GM19023 (cell line): ENCODE measurements at regions not wholly inside any gene's neighbourhood (a gene's known extent, or its start where the extent isn't known, plus 50 kb on each side); places are given as distances from the start of the nearest gene placed in this dataset.

Experiments
- ATAC-seq: cut with Tn5 transposase; IDR thresholded peaks from one replicate; pipeline ENCODE4 v1.9.1; 2021; ENCODE audit warnings: mild to moderate bottlenecking, moderate library complexity; ENCODE audit not compliant: unreplicated experiment

DNA sequence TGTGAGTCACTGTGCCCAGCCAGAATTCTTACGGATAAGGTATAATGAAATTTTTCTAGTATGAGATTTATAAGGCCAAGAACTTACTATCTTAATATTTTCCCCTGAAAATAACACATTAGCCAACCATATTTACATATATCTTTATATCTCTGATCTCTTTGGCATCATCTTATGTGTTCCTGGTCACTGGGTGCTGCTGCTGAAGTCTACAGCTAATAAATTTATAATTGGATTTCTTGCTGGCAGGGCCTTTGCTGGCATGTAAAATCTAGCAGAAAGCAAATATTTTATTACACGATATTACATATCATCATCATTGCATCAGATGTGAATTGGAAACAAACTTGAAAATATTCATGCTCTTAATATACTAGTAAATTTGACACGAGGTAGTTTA is 590.7 kb downstream of the ANXA1 start:
- no peak for ATAC-seq

DNA sequence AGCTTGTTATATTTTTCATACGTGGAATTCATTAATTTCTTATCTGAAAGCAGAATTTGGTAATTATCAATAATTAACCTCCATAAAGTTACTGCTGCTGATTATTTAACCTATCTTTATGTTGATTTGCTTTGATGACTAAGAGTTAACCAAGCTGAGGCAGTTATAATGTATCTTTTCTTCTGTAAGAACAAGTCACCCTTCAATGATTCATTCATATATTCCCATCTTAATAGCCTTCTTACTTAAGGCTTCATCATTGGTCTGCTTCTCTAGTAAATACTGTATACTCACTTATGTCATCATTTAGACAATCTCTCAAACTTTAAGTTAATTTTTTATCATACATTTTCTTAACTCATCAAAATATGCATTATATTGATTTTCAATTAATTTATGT is 592.2 kb downstream of the ANXA1 start:
- ATAC-seq, result no peak

DNA sequence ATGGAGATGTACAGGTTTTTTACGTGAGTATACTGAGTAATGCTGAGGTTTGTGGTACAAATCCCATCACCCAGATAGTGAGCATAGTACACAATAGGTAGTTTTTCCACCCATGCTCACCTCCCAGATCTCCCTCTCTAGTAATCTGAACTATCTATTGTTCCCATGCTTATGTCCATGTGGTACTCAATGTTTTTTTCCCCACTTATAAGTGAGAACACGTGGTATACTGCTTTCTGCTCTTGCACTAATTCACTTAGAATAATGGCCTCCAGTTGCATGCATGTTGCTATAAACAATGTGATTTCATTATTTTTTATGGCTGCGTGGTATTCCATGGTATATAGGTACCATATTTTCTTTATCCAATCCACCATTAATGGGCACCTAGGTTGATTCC is 593.9 kb downstream of the ANXA1 start:
- no peak for ATAC-seq

DNA sequence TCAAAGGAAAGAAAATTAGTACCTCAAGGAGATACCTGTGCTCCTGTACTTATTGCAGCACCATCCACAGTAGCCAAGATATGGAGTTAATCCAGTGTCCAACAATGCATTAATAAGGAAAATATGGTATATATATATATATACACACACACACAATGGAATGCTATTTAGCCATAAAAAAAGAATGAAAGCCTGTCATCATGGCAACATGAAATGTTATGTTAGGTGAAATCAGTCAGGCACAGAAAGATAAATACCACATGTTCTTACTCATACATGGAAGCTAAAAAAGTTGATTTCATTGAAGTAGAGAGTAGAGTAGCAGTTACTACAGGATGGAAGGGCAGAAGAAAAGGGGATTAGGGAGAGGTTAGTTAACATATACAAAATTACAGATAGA is 601.5 kb downstream of the ANXA1 start:
- ATAC-seq, result no peak

DNA sequence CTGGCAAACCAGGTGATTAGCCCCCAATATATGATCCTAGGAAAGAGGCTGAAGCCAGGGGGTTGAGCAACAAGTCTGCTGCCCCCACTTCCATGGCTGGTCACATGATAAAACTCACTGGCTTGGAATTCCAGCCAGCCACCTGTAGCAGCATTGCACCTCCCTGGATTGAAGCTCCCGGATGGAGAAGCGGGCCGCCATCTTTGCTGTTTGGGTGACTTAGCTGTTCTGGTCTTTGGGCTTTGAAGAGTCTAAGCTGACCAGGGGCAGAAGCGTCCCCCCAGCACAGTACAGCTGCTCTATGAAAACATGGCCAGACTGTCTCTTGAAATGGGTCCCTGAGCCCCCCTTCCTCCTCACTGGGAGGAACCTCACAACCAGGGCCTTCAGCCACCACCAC is 610.2 kb downstream of the ANXA1 start:
- no peak for ATAC-seq

DNA sequence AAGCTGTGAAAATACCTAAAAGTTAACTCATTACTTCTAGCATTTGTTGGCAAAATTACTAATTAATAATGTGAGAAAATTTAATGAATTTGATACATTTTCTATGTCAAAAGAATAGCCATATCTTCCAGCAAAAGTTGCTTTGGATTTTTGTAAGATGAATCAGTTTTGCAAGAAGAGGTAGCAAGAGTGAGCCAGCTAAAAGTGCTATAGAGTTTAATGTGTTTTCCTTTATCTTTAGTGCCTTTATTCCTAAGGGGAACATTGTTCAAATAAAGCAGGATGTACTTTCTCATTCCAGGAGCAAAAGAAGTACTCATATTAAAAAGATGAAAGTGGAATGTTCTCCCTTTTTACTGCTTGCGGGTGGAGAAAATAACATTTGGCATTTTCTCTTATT is 622.2 kb downstream of the ANXA1 start:
- no peak for ATAC-seq

DNA sequence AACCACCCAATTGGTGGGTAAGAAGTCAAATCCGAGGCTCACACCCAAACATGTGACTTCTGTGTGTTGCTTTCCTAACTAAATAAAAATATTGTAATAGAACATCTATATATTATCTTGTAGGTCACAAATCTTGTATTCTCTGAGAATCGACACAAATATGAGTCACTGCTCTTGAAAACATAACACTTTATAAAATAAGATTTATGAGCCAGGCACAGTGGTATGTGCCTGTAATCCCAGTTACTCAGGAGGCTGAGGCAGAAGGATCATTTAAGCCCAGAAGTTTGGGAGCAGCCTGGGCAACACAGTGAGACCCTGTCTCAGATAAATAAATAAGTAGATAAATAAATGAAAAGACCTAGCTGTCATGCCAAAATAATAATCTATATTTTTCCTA is 624.1 kb downstream of the ANXA1 start:
- no peak for ATAC-seq

DNA sequence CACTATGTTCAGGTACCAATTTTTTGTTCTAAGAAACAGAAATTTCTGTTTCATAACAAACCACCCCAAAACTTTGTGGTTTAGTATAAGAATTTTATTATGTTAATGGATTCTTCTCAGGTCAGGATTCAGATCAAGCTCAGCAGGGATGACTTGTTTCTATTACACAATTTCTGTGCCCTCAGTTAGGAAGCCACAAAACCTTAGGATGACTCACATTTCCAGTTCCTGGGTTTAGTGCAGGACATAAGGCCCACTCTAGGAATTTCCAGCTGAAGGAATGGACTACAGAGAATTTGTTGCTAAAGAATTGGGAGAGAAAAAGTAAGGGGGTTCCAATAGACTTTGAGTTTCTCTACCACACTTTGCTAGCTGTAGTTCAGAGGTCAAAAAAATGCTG is 629.3 kb downstream of the ANXA1 start:
- no peak for ATAC-seq

DNA sequence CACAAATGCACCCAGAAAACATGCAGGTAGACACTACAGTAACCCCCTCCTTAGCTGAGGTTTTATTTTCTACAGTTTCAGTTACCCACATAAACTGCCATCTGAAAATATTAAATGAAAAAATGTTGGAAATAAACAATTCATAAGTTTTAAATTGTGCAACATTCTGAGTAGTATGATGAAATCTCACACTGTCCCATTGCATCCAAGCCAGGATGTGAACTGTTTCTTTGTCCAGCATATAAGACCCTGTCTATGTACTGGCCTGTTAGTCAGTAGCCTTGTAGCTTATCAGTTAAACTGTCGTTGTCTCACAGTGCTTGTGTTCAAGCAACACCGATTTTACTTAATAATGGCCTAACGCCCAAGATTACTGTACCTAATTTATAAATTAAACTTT is 630.5 kb downstream of the ANXA1 start:
- no peak for ATAC-seq

DNA sequence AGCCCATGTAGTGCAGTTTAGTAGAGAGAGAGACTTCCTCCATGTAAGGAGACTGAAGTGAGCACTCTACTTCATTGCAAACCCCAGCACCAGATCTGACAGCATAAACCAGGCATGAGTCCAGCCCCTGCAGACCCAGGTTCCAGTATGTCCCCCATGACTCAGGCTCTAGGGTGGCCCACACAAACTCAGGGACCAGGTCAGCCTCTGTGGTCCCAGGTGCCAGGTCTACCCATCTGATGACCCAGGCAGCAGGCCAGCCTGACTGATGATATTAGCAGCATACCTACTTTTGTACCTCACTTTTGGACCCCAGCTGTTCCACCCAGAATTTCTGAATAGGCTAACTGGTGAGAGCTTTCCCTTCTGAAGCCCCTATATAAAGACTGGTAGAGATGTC is 647.8 kb downstream of the ANXA1 start:
- ATAC-seq, result no peak

DNA sequence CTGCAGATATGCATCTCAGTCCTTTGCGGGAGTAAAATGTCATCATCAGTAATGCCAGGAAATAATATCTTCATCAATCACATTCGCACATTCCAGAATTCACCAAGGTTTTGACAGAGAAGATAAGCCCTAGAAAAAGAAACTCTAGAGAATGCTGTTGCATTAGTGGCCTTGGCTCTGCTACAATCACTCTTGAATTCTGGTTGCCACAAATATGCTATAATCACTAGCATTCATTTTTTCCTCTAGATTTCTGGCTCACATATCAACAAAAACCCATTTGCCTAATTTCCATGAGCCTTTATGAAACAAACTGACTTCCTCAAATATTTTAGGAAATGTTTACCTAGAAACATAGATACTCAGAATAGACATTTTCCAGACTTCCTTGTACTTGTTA is 653.4 kb downstream of the ANXA1 start:
- ATAC-seq, result no peak

DNA sequence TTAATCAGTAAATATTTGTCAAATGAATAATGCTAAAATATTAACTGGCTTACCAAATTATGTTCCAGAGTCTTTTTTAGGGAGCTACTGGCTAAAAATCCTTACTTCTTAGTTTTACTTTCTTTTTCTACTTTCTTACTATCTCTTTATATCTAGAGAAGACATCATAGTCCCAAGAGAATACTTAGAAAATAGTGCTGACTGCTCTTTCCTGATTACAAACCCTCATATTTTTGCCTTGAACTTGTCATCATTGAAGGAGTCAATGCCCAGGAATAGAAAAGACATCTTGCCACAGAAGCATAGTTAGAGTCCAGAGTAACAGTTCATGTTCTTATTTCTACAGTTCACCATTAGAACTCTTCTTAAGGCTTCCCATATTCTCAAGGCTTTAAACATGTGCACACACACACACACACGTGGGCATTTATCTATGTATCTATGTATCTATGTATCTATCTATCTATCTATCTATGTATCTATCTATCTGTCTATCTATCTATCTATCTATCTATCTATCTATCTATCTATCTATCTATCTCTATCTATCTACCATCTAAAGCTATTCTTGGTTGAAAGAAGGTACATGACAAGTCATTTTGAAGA is 654.3 kb downstream of the ANXA1 start:
- ATAC-seq, result no peak

DNA sequence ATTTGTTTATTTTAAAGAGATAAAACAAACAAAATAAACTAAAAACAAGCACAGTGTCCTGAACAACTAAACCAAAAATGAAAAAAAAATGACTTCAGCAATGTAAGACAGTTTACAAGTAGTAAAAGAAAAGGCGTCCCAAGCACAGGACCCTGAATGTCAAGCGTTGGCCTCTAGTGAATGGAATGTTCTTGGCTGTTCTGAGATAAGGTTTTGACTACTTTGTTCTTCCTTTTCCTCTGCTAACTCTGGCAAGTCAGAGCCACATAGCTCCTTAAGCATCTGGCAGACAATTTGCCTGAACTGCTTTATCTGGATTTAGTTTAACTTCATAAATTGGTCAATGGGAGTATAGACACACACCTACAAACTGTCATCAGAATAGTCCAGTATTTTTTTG is 655.2 kb downstream of the ANXA1 start:
- ATAC-seq, result no peak

DNA sequence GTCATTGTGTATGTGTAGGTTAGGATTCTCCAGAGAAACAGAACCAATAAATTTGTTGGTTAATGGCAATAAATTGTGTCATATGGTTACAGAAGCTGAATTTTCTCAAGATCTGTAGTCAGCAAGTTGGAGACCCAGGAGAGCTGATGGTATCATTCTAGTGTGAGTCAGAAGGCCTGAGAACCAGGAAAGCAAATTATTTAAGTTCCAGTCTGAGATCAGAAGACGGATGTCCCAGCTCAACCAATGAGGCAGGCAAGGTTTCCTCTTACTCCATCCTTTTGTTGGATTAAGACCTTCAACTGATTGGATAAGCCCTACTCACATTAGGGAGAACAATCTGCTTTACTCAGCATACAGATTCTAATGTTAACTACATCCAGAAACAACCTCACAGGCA is 656.3 kb downstream of the ANXA1 start:
- no peak for ATAC-seq

DNA sequence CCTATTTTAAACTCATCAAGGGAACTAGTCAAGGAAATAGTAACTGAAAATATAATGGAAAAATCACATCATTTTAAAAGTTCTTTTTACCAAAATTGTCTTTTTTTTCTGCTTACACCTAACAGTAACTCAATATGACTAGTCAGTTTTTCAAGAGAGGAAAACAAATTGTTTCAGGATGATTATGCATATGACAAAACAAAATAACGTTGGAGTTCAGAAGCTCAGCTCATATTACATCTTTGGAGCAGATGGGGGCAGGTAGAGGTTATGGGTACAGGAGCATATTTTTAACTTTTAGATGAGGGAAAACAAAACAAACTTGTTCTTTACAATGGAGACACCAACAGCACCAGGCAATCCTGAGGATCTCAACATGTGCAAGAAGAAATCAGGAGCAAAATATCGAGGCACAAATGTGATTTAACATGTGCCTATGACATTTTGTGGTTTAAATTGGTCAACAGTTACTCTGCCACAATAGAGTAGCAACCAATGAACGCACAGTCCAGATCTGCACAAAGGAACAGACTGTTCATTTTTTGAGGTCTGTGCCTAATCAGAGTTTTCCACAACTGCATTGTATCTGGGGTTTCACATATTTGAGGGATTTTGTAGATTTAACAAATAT is 659.0 kb downstream of the ANXA1 start:
- no peak for ATAC-seq

DNA sequence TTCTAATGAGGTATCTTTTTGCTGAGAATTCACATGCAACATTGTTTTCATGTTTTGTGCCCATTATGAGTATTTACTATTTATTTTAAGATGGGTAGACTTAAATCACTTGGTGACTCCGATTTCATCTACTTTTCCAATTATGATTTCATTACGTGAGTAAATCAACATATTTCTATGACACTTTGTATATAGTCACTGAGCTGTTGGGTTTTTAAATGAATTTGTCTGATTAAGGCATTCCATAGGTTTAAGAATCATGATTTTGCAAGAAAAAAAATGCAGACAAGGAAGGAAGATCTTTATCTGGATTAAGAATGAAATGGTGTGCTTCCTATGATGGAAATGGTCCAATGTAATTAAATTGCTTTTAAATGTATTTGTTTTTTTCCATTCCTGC is 661.9 kb downstream of the ANXA1 start:
- no peak for ATAC-seq

DNA sequence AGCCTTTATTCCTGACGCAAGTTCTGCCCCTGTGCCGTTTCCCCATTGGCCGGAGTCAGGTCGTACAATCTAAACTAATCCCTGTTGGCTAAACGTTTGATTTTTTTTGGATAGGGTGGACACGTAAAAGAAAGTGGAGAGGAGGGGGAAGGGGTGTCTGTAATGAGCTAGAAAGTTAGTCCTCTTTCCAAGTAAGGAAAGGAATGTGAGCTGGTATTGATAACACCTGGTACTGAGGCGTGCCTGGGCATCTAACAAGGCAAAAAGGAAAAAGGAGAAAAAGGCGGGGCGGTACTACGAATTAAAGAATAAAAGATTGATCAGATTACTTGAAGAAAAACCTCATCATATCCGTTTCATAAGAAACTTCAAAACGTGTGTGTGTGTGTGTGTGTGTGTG is 665.2 kb downstream of the ANXA1 start:
- no peak for ATAC-seq

DNA sequence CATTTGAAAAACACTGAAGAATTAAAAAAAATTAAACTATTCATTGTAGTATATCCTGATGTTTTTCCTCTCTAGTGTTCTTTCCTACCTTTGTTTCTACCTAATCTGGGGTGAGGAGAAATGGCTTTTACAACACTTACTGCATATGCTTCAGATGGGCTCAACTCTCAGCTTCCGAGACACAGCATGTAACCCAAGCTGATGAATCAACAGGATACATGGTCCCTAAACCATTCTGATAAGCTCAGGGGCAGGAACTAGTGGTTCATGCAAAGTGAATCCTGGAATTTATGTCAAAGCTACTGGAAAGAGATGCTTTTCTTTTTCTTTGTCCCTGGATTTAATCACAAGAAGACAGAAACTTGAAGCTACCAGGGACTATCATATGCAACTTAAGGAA is 672.5 kb upstream of the RORB start:
- no peak for ATAC-seq

DNA sequence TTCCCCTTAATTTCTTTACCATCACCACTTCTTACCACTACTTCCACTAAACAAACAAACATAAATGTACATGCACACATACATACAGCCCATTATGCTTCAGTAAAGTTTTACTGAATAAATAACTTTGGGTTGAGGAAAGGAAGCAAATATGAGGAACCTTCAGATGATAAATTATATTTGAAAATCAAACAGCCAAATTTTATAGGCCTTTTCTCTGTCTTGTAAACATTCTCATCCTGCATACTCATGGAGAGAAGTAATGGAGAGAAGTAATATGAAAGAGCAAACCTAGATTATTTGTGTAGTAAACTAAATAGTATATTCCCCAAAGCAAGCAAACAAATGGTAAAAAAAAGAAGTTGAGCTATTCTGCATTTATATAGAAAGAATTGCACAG is 658.3 kb upstream of the RORB start:
- no peak for ATAC-seq

DNA sequence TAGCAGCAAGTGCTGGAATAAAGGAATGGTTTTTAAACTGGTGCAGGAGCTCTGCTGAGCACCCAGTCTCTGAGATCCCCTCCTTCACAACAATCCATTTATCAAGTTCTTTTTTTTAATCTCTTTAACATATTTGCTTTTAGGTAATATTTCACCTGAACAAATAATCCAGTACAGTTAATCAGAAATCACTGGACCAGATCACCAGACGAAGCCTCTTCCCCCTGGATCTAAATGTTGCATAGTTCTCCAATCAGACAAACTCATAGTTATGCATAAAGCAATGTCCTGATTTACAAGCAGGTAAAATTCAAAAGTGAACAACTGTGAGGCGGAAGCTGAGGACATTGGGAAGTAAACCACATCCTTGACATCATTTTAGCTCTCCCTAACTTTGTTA is 657.7 kb upstream of the RORB start:
- ATAC-seq, result no peak

DNA sequence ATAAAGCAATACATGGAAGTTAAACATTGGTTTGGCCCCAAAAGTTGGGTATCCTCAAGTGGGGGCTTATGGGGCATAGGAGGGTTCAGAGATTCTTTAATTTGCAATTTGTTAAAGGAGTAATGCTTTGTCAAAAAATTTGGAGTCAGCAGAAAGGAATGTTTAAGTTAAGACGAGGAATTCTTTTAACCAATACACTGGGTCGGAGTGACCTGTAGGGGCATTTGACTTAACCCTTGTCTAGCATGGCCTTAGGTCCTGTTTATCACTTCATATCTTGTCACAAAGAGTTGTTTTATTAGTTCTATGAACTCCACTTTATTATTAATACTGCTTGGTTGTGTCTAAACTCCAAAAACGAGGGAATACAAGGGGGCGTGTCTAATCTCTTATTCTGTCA is 656.1 kb upstream of the RORB start:
- ATAC-seq, result no peak

DNA sequence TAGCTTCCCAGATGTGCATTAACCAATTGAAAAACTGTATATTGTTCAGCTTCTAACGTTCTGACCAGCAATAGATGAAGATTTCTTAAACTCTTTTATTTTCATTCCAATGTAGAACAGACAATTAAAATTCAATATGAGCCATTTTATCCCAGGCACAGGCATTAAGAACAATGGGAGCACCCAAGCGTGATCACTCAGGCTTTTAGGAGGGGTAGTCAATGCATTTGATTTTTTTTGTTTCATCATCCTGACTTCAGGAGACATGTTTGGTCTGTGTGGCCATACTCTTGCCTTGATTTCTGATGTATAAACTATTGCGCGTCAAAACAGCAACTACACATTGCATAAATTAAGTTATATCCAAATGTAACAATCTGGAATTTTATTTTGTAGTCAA is 653.0 kb upstream of the RORB start:
- ATAC-seq, result no peak

DNA sequence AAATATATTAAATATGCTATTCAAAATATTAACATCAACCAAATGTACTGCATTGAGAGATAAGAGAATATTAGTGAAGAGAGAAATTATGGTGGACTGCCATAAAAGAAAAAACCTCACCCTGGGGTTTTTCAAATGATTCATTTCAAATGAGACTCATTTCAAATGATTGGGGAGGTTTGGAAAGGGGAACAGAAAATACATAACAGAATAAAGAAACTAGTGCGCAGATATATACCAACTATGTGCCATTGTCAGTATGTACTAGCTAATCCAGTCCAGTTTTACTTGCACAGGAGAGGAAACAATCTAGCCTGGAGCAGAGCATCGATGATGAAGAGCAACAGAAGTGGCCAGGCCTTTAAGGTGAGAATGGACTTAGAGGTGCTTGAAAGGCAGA is 651.6 kb upstream of the RORB start:
- peak; percentile 85 for ATAC-seq
